PFSK-1 (cell line): ENCODE measurements at regions not wholly inside any gene's neighbourhood (a gene's known extent, or its start where the extent isn't known, plus 50 kb on each side); places are given as distances from the start of the nearest gene placed in this dataset.

ENCODE experiments used
- POLR2AphosphoS5 ChIP-seq: IDR thresholded peaks from 2 replicates; pipeline ENCODE4 v1.6.1; 2012; ENCODE audit warnings: low read depth, mild to moderate bottlenecking, control low read depth, low read length, moderate library complexity
- SIN3A ChIP-seq: IDR thresholded peaks from 2 replicates; pipeline ENCODE4 v1.6.1; 2012; ENCODE audit warnings: mild to moderate bottlenecking, low read length, moderate library complexity, borderline replicate concordance; ENCODE audit not compliant: insufficient read depth

DNA sequence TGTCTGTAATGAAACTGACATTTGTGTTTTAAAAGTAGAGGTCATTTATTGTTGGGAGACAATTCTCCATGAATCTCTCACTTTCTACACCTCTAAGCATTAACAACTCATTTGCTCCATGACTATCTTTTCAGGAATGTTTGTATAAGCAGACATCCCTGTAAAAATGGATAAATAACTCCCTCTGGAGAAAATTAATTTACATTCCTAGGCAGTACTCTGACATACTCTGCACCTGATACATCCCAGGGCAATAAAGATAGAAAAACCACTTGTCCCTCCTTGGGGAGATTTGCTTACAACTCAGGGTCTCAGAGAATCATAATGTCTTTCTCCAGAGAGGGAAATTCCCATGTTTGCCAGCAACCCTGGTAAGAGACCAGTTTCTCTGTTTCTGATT, 1037.7 kb upstream of the SLC39A10 start:
- TF ChIP-seq POLR2AphosphoS5: no peak
- no peak for TF ChIP-seq SIN3A
